SH-SY5Y (cell line): ENCODE measurements at regions not wholly inside any gene's neighbourhood (a gene's known extent, or its start where the extent isn't known, plus 50 kb on each side); places are given as distances from the start of the nearest gene placed in this dataset.

Source experiments
- GATA2 ChIP-seq: IDR thresholded peaks from 2 replicates; pipeline ENCODE4 v1.6.1; 2011; ENCODE audit warnings: mild to moderate bottlenecking, low read depth, low read length
- GATA3 ChIP-seq: IDR thresholded peaks from 2 replicates; pipeline ENCODE4 v1.6.1; 2011; ENCODE audit warnings: low read depth, mild to moderate bottlenecking, low read length, moderate library complexity

GRCh38 chr9:106596984-106597383, 266.0 kb upstream of the ZNF462 start:
- TF ChIP-seq GATA3 (no peak), GATA2 (no peak)
